DOHH2 (cell line): ENCODE measurements at regions not wholly inside any gene's neighbourhood (a gene's known extent, or its start where the extent isn't known, plus 50 kb on each side); places are given as distances from the start of the nearest gene placed in this dataset.

Experiments
- H3F3A ChIP-seq: fragments of 200-600 bp; sonication (generic), shearing (Covaris generic); 2 replicates; pipeline ENCODE4 v1.6.0; 2016; ENCODE audit warnings: antibody characterized with exemption, mild to moderate bottlenecking; ENCODE audit not compliant: control insufficient read depth, insufficient read depth
- H3K27ac ChIP-seq: fragments of 200-600 bp; sonication (generic); 2 replicates; pipeline ENCODE4 v1.5.1; 2014; ENCODE audit warnings: low read depth, mild to moderate bottlenecking, low read length, moderate library complexity
- H3K27me3 ChIP-seq: fragments of 200-600 bp; sonication (generic); 2 replicates; pipeline ENCODE4 v1.6.1; 2014; ENCODE audit warnings: mild to moderate bottlenecking, low read length, mixed read lengths; ENCODE audit not compliant: control insufficient read depth
- H3K36me3 ChIP-seq: fragments of 200-600 bp; sonication (generic); 2 replicates; pipeline ENCODE4 v1.6.1; 2014; ENCODE audit warnings: mild to moderate bottlenecking, low read length, moderate library complexity, mixed read lengths; ENCODE audit not compliant: control insufficient read depth
- H3K4me1 ChIP-seq: fragments of 200-600 bp; sonication (generic); 2 replicates; pipeline ENCODE4 v1.6.1; 2014; ENCODE audit warnings: mild to moderate bottlenecking, low read length, mixed read lengths; ENCODE audit not compliant: control insufficient read depth
- H3K4me2 ChIP-seq: fragments of 200-600 bp; sonication (generic); 2 replicates; pipeline ENCODE4 v1.6.0; 2014; ENCODE audit warnings: mild to moderate bottlenecking, low read length, moderate library complexity
- H3K4me3 ChIP-seq: fragments of 200-600 bp; sonication (generic); 2 replicates; pipeline ENCODE4 v1.5.1; 2014; ENCODE audit warnings: mild to moderate bottlenecking, low read length, mixed read lengths
- H3K79me2 ChIP-seq: fragments of 200-600 bp; sonication (generic); 2 replicates; pipeline ENCODE4 v1.6.1; 2014; ENCODE audit warnings: mild to moderate bottlenecking, low read length, mixed read lengths; ENCODE audit not compliant: control insufficient read depth
- H3K9me2 ChIP-seq: fragments of 200-600 bp; sonication (generic); replicated peaks from 2 replicates; pipeline ENCODE4 v1.6.1; 2014; ENCODE audit warnings: mild to moderate bottlenecking, low read length, mixed read lengths; ENCODE audit not compliant: control insufficient read depth
- H3K9me3 ChIP-seq: fragments of 200-600 bp; sonication (generic); 2 replicates; pipeline ENCODE4 v1.6.1; 2014; ENCODE audit warnings: antibody characterized with exemption, low read length, mixed read lengths; ENCODE audit not compliant: control insufficient read depth, insufficient read depth
- H4K20me1 ChIP-seq: fragments of 200-600 bp; sonication (generic); 2 replicates; pipeline ENCODE4 v1.6.0; 2014; ENCODE audit warnings: low read depth, mild to moderate bottlenecking, antibody characterized with exemption, low read length, moderate library complexity; ENCODE audit not compliant: control insufficient read depth, insufficient read depth
- CTCF ChIP-seq: fragments of 200-600 bp; sonication (generic); IDR thresholded peaks from one replicate; pipeline ENCODE4 v1.5.1; 2014; ENCODE audit warnings: antibody characterized with exemption, mild to moderate bottlenecking, low read depth, low read length; ENCODE audit not compliant: poor library complexity, severe bottlenecking
- EZH2phosphoT487 ChIP-seq: fragments of 200-600 bp; sonication (generic); IDR thresholded peaks from 2 replicates; pipeline ENCODE4 v1.6.1; 2017; ENCODE audit warnings: borderline replicate concordance, mild to moderate bottlenecking, antibody characterized with exemption, low read length, moderate library complexity, mixed read lengths

- Histone ChIP-seq H3K9me2 (no peaks in the 10 kb centered on the region), H3K9me3 (peaks cover 7% of the 10 kb centered on the region; the same call in 1 of the 2 replicates), H3K79me2 (no peaks in the 10 kb centered on the region), H3K4me2 (no peak overlapping the region), H3F3A (no peaks in the 10 kb centered on the region), H4K20me1 (no peaks in the 10 kb centered on the region), H3K4me3 (no peak overlapping the region), H3K4me1 (no peaks in the 10 kb centered on the region), H3K27me3 (no peaks in the 10 kb centered on the region), H3K27ac (no peak overlapping the region), H3K36me3 (no peaks in the 10 kb centered on the region)
- no peak for TF ChIP-seq EZH2phosphoT487
- no peak for TF ChIP-seq CTCF
Measured at GRCh38 chr5:3234566-3234965, 361.1 kb upstream of the IRX1 start.

- Histone ChIP-seq H3K9me2 (no peaks in the 10 kb centered on the region), H3K4me3 (no peak overlapping the region), H3K27ac (no peak overlapping the region), H3K79me2 (no peaks in the 10 kb centered on the region), H3K9me3 (peaks cover 3% of the 10 kb centered on the region; the same call in 1 of the 2 replicates), H3K4me1 (no peaks in the 10 kb centered on the region), H3K4me2 (no peak overlapping the region), H3K36me3 (no peaks in the 10 kb centered on the region), H4K20me1 (no peaks in the 10 kb centered on the region), H3F3A (no peaks in the 10 kb centered on the region), H3K27me3 (no peaks in the 10 kb centered on the region)
- TF ChIP-seq EZH2phosphoT487 (no peak), CTCF (no peak)
Measured at GRCh38 chr5:3230941-3231340, 364.7 kb upstream of the IRX1 start.

- Histone ChIP-seq H3K9me3 (peaks cover 7% of the 10 kb centered on the region; the same call in 1 of the 2 replicates), H3K9me2 (no peaks in the 10 kb centered on the region), H3K27ac (no peak overlapping the region), H3K4me3 (no peak overlapping the region), H3K79me2 (no peaks in the 10 kb centered on the region), H4K20me1 (no peaks in the 10 kb centered on the region), H3K36me3 (no peaks in the 10 kb centered on the region), H3K4me1 (no peaks in the 10 kb centered on the region), H3K27me3 (no peaks in the 10 kb centered on the region), H3F3A (no peaks in the 10 kb centered on the region), H3K4me2 (no peak overlapping the region)
- TF ChIP-seq EZH2phosphoT487 (no peak), CTCF (no peak)
Measured at GRCh38 chr5:3230254-3230653, 365.4 kb upstream of the IRX1 start.
